PC-3 (cell line): ENCODE measurements at regions not wholly inside any gene's neighbourhood (a gene's known extent, or its start where the extent isn't known, plus 50 kb on each side); places are given as distances from the start of the nearest gene placed in this dataset.

Source experiments
- ATAC-seq: fragments of 200-7000 bp; cut with Tn5 transposase; 2 replicates; pipeline ENCODE4 v1.9.1; 2020; ENCODE audit warnings: mild to moderate bottlenecking, moderate library complexity
- BruUV-seq: library from RNA; stranded (reverse); fragments of 400-500 nt; replicated peaks from 2 replicates; lab custom pipeline; 2021; lab: Mats Ljungman, UMichigan
- CTCF ChIA-PET: fragments of 300-600 bp; sonication (Branson Sonifier 250); formaldehyde crosslinking; loops from one replicate; lab custom pipeline; 2022; ENCODE audit warnings: antibody characterized with exemption; lab: Charles Lee
- POLR2A ChIA-PET: fragments of 300-600 bp; sonication (Branson Sonifier 250); formaldehyde crosslinking; loops from one replicate; lab custom pipeline; 2022; ENCODE audit warnings: antibody characterized with exemption; ENCODE audit not compliant: unreplicated experiment; lab: Charles Lee
- DNase-seq: peaks from one replicate; pipeline ENCODE4 v3.0.0-alpha.2; 2015
- H2AFZ ChIP-seq: fragments of 300-600 bp; sonication (generic); 2 replicates; pipeline ENCODE4 v1.6.0; 2016; ENCODE audit warnings: antibody characterized with exemption, low read length
- H3F3A ChIP-seq: fragments of 300-600 bp; sonication (generic); one replicate; pipeline ENCODE4 v1.6.0; 2017; ENCODE audit warnings: antibody characterized with exemption, low read length, control low read depth, mild to moderate bottlenecking; ENCODE audit not compliant: unreplicated experiment
- H3K27ac ChIP-seq: fragments of 300-600 bp; sonication (generic); 2 replicates; pipeline ENCODE4 v1.5.1; 2016; ENCODE audit warnings: mild to moderate bottlenecking, low read length
- H3K27me3 ChIP-seq: fragments of 300-600 bp; sonication (generic); 2 replicates; pipeline ENCODE4 v1.6.1; 2016; ENCODE audit warnings: low read length, mixed read lengths
- H3K36me3 ChIP-seq: fragments of 300-600 bp; sonication (generic); 2 replicates; pipeline ENCODE4 v1.6.1; 2016; ENCODE audit warnings: low read depth, mixed run types, low read length, mixed read lengths
- H3K4me1 ChIP-seq: fragments of 300-600 bp; sonication (generic); 2 replicates; pipeline ENCODE4 v1.5.1; 2016; ENCODE audit warnings: low read length; ENCODE audit not compliant: insufficient read depth
- H3K4me2 ChIP-seq: fragments of 300-600 bp; sonication (generic); 2 replicates; pipeline ENCODE4 v1.6.0; 2016; ENCODE audit warnings: low read length
- H3K4me3 ChIP-seq: fragments of 300-600 bp; sonication (generic); 2 replicates; pipeline ENCODE4 v1.5.1; 2016; ENCODE audit warnings: mild to moderate bottlenecking, low read length, mixed read lengths
- H3K79me2 ChIP-seq: fragments of 300-600 bp; sonication (generic); 2 replicates; pipeline ENCODE4 v1.6.1; 2017; ENCODE audit warnings: low read length, mixed read lengths
- H3K9ac ChIP-seq: fragments of 300-600 bp; sonication (generic); 2 replicates; pipeline ENCODE4 v1.6.0; 2016; ENCODE audit warnings: mild to moderate bottlenecking, low read length
- H3K9me2 ChIP-seq: fragments of 300-600 bp; sonication (generic); replicated peaks from 2 replicates; pipeline ENCODE4 v1.6.1; 2016; ENCODE audit warnings: mixed run types, low read length, mixed read lengths
- H3K9me3 ChIP-seq: fragments of 300-600 bp; sonication (generic); 2 replicates; pipeline ENCODE4 v1.6.1; 2016; ENCODE audit warnings: low read length, mixed read lengths
- H4K20me1 ChIP-seq: fragments of 300-600 bp; sonication (generic); 2 replicates; pipeline ENCODE4 v1.6.1; 2016; ENCODE audit warnings: low read length, mixed read lengths
- EZH2 ChIP-seq: fragments of 300-600 bp; sonication (generic); IDR thresholded peaks from one replicate; pipeline ENCODE4 v1.6.1; 2017; ENCODE audit warnings: antibody characterized with exemption, mild to moderate bottlenecking, low read length; ENCODE audit not compliant: unreplicated experiment
- EZH2phosphoT487 ChIP-seq: fragments of 300-600 bp; sonication (generic); IDR thresholded peaks from 2 replicates; pipeline ENCODE4 v1.6.1; 2018; ENCODE audit warnings: mild to moderate bottlenecking, antibody characterized with exemption, low read length, borderline replicate concordance
- intact Hi-C: fragments of 100-400 bp; cut with micrococcal nuclease; formaldehyde crosslinking; loops from 2 replicates; pipeline ENCODE4 v1.9.0; 2023
- TF ChIP-seq, protein P1 (sequence below): fragments of 300-600 bp; sonication (generic); conservative IDR thresholded peaks from 2 replicates; pipeline ENCODE4 v1.5.1; 2017; ENCODE audit warnings: antibody characterized with exemption, low read depth, mild to moderate bottlenecking, low read length

DNA sequence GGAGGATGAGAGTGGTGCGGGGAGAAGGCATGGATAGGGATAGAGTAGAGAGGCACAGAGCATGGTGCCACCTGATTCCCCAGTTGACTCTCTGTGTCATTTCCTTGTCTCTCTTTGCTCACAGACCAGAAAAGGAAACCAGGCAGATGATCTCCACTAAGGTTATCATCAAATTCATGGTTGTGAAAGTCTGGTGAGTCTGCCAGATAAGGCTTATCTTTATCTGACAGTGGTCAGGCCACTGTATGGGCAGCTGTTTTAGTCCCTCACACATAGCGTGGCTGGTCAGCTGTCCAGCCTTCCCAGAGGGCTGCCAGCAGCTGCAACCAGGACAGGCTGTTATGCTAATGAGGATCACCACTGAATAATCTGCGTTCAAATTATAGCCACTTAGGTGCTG lies 99.0 kb downstream of the ADRA2A start:
- ATAC-seq (no peak), DNase-seq (no peak)
- Histone ChIP-seq H3K27ac (no peak overlapping the region), H3K4me1 (no peaks in the 10 kb centered on the region), H3F3A (no peaks in the 10 kb centered on the region), H3K4me2 (no peak overlapping the region), H2AFZ (no peak overlapping the region), H3K4me3 (no peak overlapping the region), H3K9me3 (no peaks in the 10 kb centered on the region), H3K27me3 (no peaks in the 10 kb centered on the region), H3K79me2 (no peaks in the 10 kb centered on the region), H3K36me3 (no peaks in the 10 kb centered on the region), H3K9ac (no peak overlapping the region), H3K9me2 (no peaks in the 10 kb centered on the region), H4K20me1 (no peaks in the 10 kb centered on the region)
- POLR2A ChIA-PET, result no interaction called here
- no TSS peak for BruUV-seq
- intact Hi-C loops, result no loop called here
- TF ChIP-seq EZH2 (no peak), EZH2phosphoT487 (no peak)
- TF ChIP-seq, protein P1, sequence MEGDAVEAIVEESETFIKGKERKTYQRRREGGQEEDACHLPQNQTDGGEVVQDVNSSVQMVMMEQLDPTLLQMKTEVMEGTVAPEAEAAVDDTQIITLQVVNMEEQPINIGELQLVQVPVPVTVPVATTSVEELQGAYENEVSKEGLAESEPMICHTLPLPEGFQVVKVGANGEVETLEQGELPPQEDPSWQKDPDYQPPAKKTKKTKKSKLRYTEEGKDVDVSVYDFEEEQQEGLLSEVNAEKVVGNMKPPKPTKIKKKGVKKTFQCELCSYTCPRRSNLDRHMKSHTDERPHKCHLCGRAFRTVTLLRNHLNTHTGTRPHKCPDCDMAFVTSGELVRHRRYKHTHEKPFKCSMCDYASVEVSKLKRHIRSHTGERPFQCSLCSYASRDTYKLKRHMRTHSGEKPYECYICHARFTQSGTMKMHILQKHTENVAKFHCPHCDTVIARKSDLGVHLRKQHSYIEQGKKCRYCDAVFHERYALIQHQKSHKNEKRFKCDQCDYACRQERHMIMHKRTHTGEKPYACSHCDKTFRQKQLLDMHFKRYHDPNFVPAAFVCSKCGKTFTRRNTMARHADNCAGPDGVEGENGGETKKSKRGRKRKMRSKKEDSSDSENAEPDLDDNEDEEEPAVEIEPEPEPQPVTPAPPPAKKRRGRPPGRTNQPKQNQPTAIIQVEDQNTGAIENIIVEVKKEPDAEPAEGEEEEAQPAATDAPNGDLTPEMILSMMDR, result no peak
- CTCF ChIA-PET, result no interaction called here

DNA sequence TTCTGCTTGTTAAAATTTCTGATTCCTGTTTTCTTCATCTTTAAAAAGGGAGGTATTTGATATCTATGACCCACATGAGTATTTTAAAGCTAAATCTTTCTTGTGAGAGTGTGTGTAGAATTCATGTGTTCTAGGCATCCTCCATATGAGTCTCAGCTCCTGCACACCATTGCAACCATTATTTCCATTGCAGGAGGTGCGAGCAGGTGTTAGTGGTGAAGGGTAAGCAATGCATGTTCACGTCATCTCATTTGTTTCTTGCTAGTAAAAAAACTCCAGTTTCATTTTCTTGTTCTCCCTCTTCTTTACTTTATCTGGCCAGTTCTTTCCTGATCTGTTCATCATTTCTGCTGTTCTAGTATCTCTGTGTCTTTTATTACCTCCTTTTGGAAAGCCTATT lies 100.5 kb downstream of the ADRA2A start:
- no peaks in the 10 kb centered on the region for H3K36me3 ChIP-seq
- H3K79me2 ChIP-seq, result no peaks in the 10 kb centered on the region
- no peak overlapping the region for H3K9ac ChIP-seq
- TF ChIP-seq EZH2phosphoT487, result no peak
- TF ChIP-seq, protein P1, result no peak
- TF ChIP-seq EZH2, result no peak
- no peaks in the 10 kb centered on the region for H3K4me1 ChIP-seq
- ChIA-PET CTCF (no interaction called here), POLR2A (no interaction called here)
- H4K20me1 ChIP-seq, result no peaks in the 10 kb centered on the region
- H3K9me2 ChIP-seq, result no peaks in the 10 kb centered on the region
- H3K4me3 ChIP-seq, result no peak overlapping the region
- H3K9me3 ChIP-seq, result no peaks in the 10 kb centered on the region
- DNase-seq, result no peak
- H2AFZ ChIP-seq, result no peak overlapping the region
- no peaks in the 10 kb centered on the region for H3K27me3 ChIP-seq
- BruUV-seq, result no TSS peak
- H3K27ac ChIP-seq, result no peak overlapping the region
- no peaks in the 10 kb centered on the region for H3F3A ChIP-seq
- no peak overlapping the region for H3K4me2 ChIP-seq
- intact Hi-C loops, result no loop called here
- ATAC-seq, result no peak

DNA sequence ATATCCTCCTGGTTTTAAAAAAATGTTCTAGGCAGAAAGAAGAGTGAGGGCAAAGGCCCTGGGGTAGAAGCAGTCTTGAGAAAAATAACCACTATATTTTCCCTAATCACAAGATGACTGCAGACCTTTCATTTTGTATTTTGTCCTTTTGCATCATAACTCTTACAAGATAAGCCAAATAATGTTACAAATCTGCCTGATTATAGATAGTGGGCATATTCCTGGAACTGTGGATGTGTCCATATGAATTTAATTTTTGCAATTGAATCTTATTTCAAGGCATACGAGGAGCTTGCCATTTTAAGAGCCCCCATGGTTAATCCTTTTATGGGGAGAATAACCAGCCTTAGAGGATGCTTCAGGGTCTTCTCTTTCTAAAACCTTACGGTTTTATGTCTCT lies 102.7 kb downstream of the ADRA2A start:
- Histone ChIP-seq H3K4me1 (no peaks in the 10 kb centered on the region), H4K20me1 (no peaks in the 10 kb centered on the region), H3F3A (no peaks in the 10 kb centered on the region), H3K9me2 (no peaks in the 10 kb centered on the region), H3K27me3 (no peaks in the 10 kb centered on the region), H3K9me3 (no peaks in the 10 kb centered on the region), H3K36me3 (no peaks in the 10 kb centered on the region), H2AFZ (no peak overlapping the region), H3K27ac (no peak overlapping the region), H3K4me3 (no peak overlapping the region), H3K79me2 (no peaks in the 10 kb centered on the region), H3K4me2 (no peak overlapping the region), H3K9ac (no peak overlapping the region)
- ATAC-seq (no peak), DNase-seq (no peak)
- CTCF ChIA-PET, result no interaction called here
- TF ChIP-seq EZH2phosphoT487 (no peak), EZH2 (no peak)
- TF ChIP-seq, protein P1, result no peak
- POLR2A ChIA-PET, result no interaction called here
- no TSS peak for BruUV-seq
- intact Hi-C loops, result no loop called here
